Ishikawa (cell line): ENCODE measurements at regions not wholly inside any gene's neighbourhood (a gene's known extent, or its start where the extent isn't known, plus 50 kb on each side); places are given as distances from the start of the nearest gene placed in this dataset.

ENCODE experiments used
- CEBPB ChIP-seq: IDR thresholded peaks from 2 replicates; pipeline ENCODE4 v1.6.1; 2012
- CREB1 ChIP-seq: IDR thresholded peaks from 2 replicates; pipeline ENCODE4 v1.6.1; 2012; ENCODE audit warnings: low read depth
- EGR1 ChIP-seq: IDR thresholded peaks from 2 replicates; pipeline ENCODE4 v1.6.1; 2012
- EP300 ChIP-seq: IDR thresholded peaks from 2 replicates; pipeline ENCODE4 v1.6.1; 2012; ENCODE audit warnings: borderline replicate concordance
- FOXM1 ChIP-seq: IDR thresholded peaks from 2 replicates; pipeline ENCODE4 v1.6.1; 2012; ENCODE audit warnings: low read depth, borderline replicate concordance
- MAX ChIP-seq: IDR thresholded peaks from 2 replicates; pipeline ENCODE4 v1.6.1; 2012
- NFIC ChIP-seq: IDR thresholded peaks from 2 replicates; pipeline ENCODE4 v1.6.1; 2012
- RAD21 ChIP-seq: IDR thresholded peaks from 2 replicates; pipeline ENCODE4 v1.6.1; 2012; ENCODE audit warnings: low read depth
- REST ChIP-seq: IDR thresholded peaks from 2 replicates; pipeline ENCODE4 v1.6.1; 2012; ENCODE audit warnings: low read depth, mild to moderate bottlenecking
- TAF1 ChIP-seq: IDR thresholded peaks from 2 replicates; pipeline ENCODE4 v1.6.1; 2012; ENCODE audit warnings: low read depth, mild to moderate bottlenecking
- TCF12 ChIP-seq: IDR thresholded peaks from 2 replicates; pipeline ENCODE4 v1.6.1; 2012; ENCODE audit warnings: low read depth
- TEAD4 ChIP-seq: IDR thresholded peaks from 2 replicates; pipeline ENCODE4 v1.6.1; 2012
- USF1 ChIP-seq: IDR thresholded peaks from 2 replicates; pipeline ENCODE4 v1.6.1; 2012
- YY1 ChIP-seq: IDR thresholded peaks from 2 replicates; pipeline ENCODE4 v1.6.1; 2012; ENCODE audit warnings: low read depth
- ZBTB7A ChIP-seq: IDR thresholded peaks from 2 replicates; pipeline ENCODE4 v1.6.1; 2012; ENCODE audit warnings: low read depth

- no peak for TF ChIP-seq TEAD4
- TF ChIP-seq ZBTB7A = no peak
- no peak for TF ChIP-seq MAX
- no peak for TF ChIP-seq YY1
- TF ChIP-seq REST = no peak
- TF ChIP-seq NFIC = no peak
- TF ChIP-seq RAD21 = no peak
Measured at GRCh38 chr19:30679153-30679702, 307.0 kb downstream of the ZNF536 start.

GRCh38 chr19:30678168-30678567, 306.0 kb downstream of the ZNF536 start:
- TF ChIP-seq CEBPB = no peak
- no peak for TF ChIP-seq NFIC

- TF ChIP-seq TEAD4 = no peak
- no peak for TF ChIP-seq ZBTB7A
- no peak for TF ChIP-seq YY1
- TF ChIP-seq EGR1 = no peak
- no peak for TF ChIP-seq CREB1
- no peak for TF ChIP-seq REST
- no peak for TF ChIP-seq USF1
- no peak for TF ChIP-seq RAD21
- TF ChIP-seq CEBPB = no peak
Measured at GRCh38 chr19:30677702-30678101, 305.5 kb downstream of the ZNF536 start.

- TF ChIP-seq USF1 = no peak
- no peak for TF ChIP-seq CREB1
- TF ChIP-seq TEAD4 = no peak
- no peak for TF ChIP-seq TCF12
- TF ChIP-seq TAF1 = no peak
- TF ChIP-seq EGR1 = no peak
- no peak for TF ChIP-seq MAX
Measured at GRCh38 chr19:30676990-30677679, 305.0 kb downstream of the ZNF536 start.

- no peak for TF ChIP-seq REST
- no peak for TF ChIP-seq FOXM1
- no peak for TF ChIP-seq RAD21
- no peak for TF ChIP-seq EP300
Measured at GRCh38 chr19:30675086-30675485, 302.9 kb downstream of the ZNF536 start.

- 0 out of 2 replicates have a peak, but pooled peaks have one; percentile 34 for TF ChIP-seq USF1
- TF ChIP-seq EGR1 = no peak
Measured at GRCh38 chr19:30674656-30675055, 302.5 kb downstream of the ZNF536 start.
